Stimulated activated CD8-positive, alpha-beta memory T cell treated with anti-CD3 and anti-CD28 coated beads, Interleukin-15, amount 100 ng/mL, for 4 hours (primary cell): ENCODE measurements at regions not wholly inside any gene's neighbourhood (a gene's known extent, or its start where the extent isn't known, plus 50 kb on each side); places are given as distances from the start of the nearest gene placed in this dataset.
A peak's percentile ranks its signal among the peaks of the same experiment; 100 is the strongest.
"Not testable (repeated sequence)": the region's sequence is repeated elsewhere in the genome, so short reads cannot be mapped to it uniquely, and the experiment has no call there.

ENCODE experiments used
- DNase-seq, 2 donors: peaks; one replicate each; pipeline ENCODE4 v3.0.0-alpha.2; 2020; ENCODE audit warnings: low read depth in 2 of 2

DNA sequence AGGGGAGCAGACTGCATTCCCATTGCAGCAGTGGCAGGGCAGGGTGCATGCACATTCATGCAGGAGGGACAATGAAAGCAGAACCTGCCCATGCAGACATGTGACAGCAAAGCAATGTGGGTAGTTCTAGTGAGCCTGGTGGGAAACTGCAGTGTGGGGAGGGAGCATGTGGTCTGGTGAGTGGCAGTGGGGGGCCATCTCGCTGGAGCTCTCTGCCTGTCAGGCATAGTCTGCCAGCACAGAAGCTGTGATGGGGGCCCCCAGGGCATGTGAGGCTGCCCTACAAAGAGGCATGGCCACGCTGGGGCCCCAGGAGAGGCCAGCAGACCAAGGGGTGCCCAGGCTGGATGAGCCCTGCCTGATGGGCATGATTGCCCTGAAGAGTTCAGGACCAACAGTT lies 579.7 kb downstream of the PTPRC start:
- no peak for DNase-seq

DNA sequence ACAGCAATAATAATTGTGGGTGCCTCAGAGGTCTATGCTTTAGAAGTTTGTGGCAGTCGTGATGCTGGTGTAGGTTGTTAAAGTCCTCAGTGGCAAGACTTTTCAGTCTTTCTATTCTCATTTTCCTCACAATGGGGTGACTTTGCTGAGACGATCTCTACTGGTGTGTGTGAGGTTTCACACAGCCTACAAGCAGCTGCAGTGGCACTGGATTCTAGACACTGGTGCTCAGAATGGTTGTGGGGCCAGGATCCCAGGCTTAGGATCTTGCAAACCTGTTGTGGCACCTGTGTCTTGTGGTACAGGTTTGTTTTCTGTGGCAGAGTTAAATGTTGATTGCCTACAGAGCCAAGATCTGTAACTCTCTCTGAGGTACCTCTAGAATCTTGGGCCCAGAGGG lies 581.2 kb downstream of the PTPRC start:
- DNase-seq, result no peak

DNA sequence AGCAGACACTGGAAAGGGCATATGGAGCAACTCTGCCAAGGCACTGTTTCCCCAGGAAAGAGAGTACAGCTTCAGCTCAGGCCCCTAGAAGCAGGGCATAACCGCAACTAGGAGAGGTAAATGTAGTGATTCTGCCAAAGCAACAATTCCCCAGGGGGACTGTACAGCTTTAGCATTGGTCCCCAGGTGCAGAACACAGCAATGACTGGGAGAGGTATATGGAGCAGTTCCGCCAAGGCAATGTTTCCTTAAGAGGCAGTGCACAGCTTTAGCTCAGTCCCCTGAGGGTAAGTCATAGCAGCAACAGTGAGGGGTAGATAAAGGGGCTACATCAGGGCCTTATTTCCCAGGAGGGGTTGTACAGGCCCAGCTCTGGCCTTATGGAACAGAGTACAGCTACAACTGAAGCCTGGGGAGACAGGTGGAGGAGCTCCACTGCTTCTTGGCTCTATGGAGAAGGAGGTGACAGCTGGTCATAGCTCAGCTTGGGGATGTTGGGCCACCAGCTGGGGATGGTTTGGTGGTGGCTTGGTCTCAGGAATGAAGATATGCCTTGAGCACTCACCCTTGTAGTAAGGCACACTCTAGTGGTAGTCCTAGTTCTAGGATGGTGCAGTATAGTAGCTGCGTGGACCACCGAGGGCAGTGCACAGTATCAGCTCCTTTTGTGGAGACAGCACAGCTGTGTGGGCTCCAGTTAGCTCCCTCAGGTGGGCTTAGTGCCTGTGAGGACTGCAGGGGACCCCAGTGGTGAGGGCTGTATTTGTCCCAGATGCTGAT lies 582.7 kb downstream of the PTPRC start:
- DNase-seq, result no peak

- no peak for DNase-seq
Observed at GRCh38 chr1:199223936-199224335, 585.1 kb downstream of the PTPRC start.

GRCh38 chr1:199226163-199226562 lies 587.3 kb downstream of the PTPRC start:
- no peak for DNase-seq

GRCh38 chr1:199242147-199242546 lies 603.3 kb downstream of the PTPRC start:
- no peak for DNase-seq

- no peak for DNase-seq
Observed at GRCh38 chr1:199242601-199243000, 603.8 kb downstream of the PTPRC start.

DNA sequence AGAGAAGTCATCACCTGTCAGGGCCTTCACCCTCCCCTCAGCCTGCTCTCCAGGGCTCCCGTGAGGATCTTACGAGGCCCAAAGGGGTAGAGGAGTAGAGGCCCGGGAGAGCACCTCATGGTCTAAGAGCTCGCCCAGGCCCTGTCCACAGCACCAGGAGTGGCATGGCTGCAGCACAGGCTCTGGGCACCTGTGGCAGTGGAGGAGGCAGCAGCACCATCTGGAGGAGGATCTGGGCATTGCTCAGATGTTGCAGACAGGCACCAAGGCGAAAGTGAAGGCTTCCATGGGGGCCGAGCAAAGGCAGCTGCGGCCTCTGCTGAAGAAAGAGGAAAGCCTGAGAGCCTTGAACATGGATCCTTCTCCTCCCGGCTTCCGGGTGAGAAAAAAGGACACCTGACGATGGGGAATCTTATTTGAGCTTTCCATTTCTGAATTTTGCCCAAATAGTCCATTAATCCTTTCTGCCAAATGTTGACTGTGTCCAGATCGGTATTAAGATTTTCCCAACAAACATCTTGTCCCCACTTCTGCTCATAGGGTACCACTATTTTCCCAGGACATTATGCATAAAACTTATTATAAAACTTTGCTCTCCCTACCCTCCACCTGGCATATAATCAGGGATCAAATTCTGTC lies 604.7 kb downstream of the PTPRC start:
- DNase-seq, result peak; percentile 26 to 43

GRCh38 chr1:199245946-199246345 lies 607.1 kb downstream of the PTPRC start:
- DNase-seq, result no peak

DNA sequence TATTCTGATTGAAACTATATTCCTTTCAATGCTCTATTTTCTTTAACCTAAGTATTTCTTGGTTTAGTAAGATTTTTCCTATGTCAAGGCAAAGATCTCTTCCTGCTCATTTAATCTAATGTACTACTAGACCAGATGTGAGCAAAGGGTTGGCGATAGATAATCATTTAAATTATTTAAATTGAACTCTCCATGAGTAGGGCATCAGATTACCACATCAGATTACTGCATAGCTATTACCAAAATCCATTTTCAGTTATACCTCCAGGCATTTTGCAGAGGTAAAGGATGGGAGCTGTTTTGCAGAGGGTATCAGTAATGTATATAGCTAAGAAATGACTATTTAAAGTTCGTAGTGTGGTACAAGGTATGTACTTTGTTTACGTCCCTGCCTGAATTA lies 607.9 kb downstream of the PTPRC start:
- DNase-seq, result no peak

GRCh38 chr1:199247891-199248290 lies 609.1 kb downstream of the PTPRC start:
- no peak for DNase-seq

- DNase-seq, result not testable (repeated sequence)
Observed at GRCh38 chr1:199254040-199254439, 615.2 kb downstream of the PTPRC start.

- no peak for DNase-seq
Observed at GRCh38 chr1:199261328-199261727, 622.5 kb downstream of the PTPRC start.

DNA sequence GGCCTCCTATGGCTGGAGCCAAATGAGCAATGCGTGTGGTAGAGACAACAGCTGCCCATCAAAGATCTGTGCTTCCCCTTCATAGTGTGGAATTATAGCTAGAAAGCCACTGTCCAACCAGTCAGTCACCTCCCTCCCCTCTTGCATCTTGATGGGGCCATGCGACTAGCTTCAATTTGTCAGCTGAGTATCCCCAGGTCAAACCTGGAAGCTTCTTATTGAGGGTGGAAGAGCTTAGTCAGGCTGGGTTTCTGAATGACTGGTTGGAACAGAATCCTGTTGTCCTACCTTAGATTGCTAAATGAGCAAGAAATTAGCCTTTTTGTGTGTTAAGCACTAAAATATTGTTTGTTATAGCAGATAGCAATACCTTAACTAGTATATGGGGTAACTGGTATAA lies 625.4 kb downstream of the PTPRC start:
- DNase-seq, result no peak

GRCh38 chr1:199264911-199265310 lies 626.1 kb downstream of the PTPRC start:
- DNase-seq, result no peak

DNA sequence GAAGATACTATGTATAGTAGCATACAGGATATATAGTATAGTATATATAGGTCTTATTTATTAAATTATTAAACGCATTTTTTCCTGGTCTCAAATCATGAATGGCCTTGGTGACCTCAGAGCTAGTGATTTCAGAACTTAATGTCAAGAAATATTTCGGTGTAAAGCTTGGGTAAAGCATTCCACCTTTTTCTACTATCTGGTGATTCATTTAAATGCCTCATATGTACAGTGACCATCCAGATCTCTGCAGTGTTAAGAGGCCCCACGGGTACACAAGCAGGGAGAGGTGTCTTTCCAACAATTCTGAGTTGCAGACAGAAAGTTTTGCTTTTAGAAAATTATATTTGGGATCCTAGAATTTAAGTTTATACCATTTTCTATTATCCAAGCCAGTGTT lies 626.5 kb downstream of the PTPRC start:
- DNase-seq, result no peak

DNA sequence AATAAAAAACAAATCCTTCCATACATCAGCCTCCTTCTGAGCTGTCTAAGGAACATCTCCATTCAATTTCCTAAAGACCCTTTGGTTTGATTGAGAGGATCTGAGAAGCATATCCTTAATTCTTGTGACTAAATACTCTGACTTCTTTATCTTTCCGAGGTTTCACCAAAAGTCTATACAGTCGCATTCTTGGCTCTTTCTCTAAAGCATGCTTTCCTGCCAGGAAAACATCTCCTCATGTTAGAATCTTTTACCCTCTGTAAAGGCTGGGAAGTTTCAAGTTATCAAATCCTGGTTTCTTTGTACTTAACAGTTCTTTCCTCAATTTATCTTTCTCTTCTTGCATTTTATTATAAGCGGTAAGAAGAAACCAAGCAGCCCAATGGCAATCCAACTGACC lies 630.4 kb downstream of the PTPRC start:
- DNase-seq, result no peak

DNA sequence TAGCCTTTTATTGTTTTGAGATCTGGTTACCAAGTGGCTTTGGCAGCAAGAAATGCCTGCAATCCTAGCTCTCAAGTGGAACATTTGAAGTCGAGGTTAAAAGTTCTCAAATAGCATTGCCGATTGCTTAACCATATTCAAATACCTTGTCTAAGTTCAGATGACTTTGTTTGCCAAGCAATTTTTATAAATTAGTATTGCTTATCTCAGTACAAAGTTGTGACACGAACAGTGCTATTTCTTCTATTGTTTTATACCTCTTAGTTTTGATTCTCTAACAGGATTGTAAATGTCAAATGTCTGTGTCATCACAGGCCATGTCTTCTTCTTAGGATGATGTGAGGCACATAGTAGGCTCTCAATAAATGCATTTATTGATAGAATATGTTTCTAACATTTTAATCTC lies 633.3 kb downstream of the PTPRC start:
- no peak for DNase-seq

GRCh38 chr1:199272628-199273086 lies 633.8 kb downstream of the PTPRC start:
- DNase-seq, result no peak

DNA sequence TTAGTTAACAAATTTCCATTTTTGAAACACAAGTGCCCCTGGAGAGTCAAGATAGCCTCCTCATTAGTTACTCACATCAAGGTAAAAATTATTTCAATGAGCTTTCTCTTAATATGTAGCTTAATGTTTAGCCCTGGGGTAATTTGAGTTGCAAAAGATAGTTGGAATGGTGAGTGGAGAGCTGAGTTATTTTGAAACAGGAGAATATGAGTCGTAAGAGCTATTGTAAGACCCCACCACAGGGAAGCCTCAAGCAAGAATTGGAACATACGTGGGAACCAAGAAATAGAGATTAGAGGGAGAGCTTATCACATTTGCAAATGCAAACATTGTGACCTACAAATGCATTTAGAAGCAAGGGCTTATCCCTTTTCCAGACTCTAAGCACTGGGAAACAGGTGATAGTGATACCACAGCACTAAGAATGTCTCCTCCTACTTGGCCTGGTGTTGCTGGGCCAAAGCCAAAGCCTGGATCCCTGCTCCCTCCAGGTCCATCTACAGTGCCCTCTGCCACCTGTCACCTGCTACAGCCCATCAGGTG lies 635.1 kb downstream of the PTPRC start:
- no peak for DNase-seq

DNA sequence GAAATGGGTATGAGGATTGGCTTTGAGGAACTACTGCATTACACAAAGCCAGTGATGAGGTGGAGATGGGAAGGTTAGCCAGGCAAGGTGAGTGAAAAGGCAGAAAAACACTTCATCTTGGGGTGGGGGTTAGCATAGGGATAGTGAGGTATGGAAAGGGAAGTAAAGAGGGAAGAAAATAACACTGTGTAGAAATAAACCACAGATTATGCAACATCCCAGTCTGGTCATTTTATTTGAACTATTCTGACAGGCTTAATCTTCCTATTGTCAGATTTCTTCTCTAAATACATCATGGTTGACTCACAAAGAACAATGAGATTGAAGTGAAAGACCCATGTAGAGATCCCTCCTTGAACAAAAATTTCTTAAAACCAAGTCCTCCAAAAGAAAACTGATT lies 640.2 kb downstream of the PTPRC start:
- no peak for DNase-seq

DNA sequence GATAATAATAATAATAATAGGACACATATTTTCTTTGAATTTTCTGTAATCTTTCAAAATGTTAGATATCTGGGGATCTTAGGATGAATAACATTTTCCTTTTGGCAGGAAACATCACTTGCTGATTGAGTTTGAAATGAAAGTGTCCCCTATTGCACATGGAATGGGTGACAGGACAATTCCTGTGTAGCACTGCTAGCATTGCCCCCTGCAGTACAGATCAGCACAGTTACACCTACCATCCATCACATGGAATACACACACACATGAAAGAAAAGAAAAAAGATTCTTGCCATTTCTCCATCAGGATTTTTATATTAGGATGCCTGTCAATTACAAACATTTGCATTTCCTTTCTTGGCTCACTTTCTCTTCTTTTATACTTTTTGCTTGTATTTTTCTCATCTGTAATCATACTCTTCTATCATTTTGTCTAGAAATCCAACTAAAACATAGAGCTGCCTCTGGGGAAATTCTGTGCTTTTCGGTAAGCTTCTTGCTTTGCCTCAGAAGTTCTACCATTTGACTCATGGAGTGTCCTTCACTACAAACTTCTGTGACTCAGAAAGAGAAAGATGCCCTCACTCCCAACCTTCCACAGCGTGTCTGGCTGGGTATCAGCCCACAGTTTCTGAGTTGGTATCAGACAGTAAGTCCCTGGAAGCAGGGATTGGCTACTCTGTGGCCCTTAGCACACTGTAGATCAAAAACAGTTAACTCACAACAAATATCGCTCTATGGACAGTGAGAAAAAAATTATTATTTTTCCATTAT lies 641.2 kb downstream of the PTPRC start:
- DNase-seq, result no peak
